ENCODE measurements at regions not wholly inside any gene's neighbourhood (a gene's known extent, or its start where the extent isn't known, plus 50 kb on each side); places are given as distances from the start of the nearest gene placed in this dataset.

- H3K27me3 ChIP-seq (replicated peaks in 1 of 4; ENCODE audit: control extremely low read depth in 1 of 4, control insufficient read depth in 3 of 4, insufficient read depth in 4 of 4, low read length in 3 of 4), result peaks cover 0 to 4% (median 0%) of the 10 kb centered on the region in 4 experiments
- no peak overlapping the region for H3K4me3 ChIP-seq (ENCODE audit: control extremely low read depth in 1 of 5, extremely low read depth in 1 of 5, insufficient read depth in 1 of 5, low read depth in 2 of 5, low read length in 4 of 5)
- no peaks in the 10 kb centered on the region for H3K9me3 ChIP-seq (ENCODE audit: control extremely low read depth in 1 of 3, control insufficient read depth in 2 of 3, insufficient read depth in 1 of 3, low read length in 2 of 3)
- ATAC-seq (ENCODE audit: low read depth) (no peak), DNase-seq (no peak)
- no peak overlapping the region for H3K4me3 Mint-ChIP-seq
- intact Hi-C loops (cut with micrococcal nuclease), result no loop called here
- POLR2A ChIA-PET, result no interaction called here
- no peak overlapping the region for H3K27ac ChIP-seq (ENCODE audit: low read length in 2 of 2)
- no peaks in the 10 kb centered on the region for H3K79me2 ChIP-seq (ENCODE audit: control insufficient read depth, insufficient read depth, low read length)
- H3K9me3 Mint-ChIP-seq (ENCODE audit: insufficient read depth), result no peaks in the 10 kb centered on the region
- H3K27ac Mint-ChIP-seq, result no peak overlapping the region
- no peak for TF ChIP-seq EZH2 (IDR thresholded peaks at IDR 0.05; ENCODE audit: borderline replicate concordance, insufficient read depth, low read depth, low read length, poor library complexity, severe bottlenecking)
- no peak for TF ChIP-seq CTCF (IDR thresholded peaks at IDR 0.05)
- no peak overlapping the region for H3K9ac ChIP-seq (ENCODE audit: low read length)
- H3K27me3 Mint-ChIP-seq, result peaks cover 17% of the 10 kb centered on the region
- no peak overlapping the region for H3K4me2 ChIP-seq (replicated peaks; ENCODE audit: low read depth, low read length, poor library complexity, severe bottlenecking)
- H4K20me1 ChIP-seq (ENCODE audit: control insufficient read depth, insufficient read depth, low read length, poor library complexity, severe bottlenecking), result no peaks in the 10 kb centered on the region
- H2AFZ ChIP-seq (ENCODE audit: insufficient read depth, low read depth, low read length, poor library complexity, severe bottlenecking), result no peak overlapping the region
- no peaks in the 10 kb centered on the region for H3K4me1 Mint-ChIP-seq
- no peaks in the 10 kb centered on the region for H3K36me3 ChIP-seq (replicated peaks in 1 of 2; ENCODE audit: control extremely low read depth in 1 of 2, control insufficient read depth in 1 of 2, extremely low read depth in 1 of 2, insufficient read depth in 2 of 2, low read length in 1 of 2)
- H3K4me1 ChIP-seq (ENCODE audit: control insufficient read depth in 2 of 2, insufficient read depth in 2 of 2, low read length in 2 of 2), result no peaks in the 10 kb centered on the region
- WGBS (ENCODE audit: insufficient coverage), result 92% methylated on average over 4 of the region's 5 CpGs
- CTCF ChIA-PET, result no interaction called here
Observed at GRCh38 chr2:16452123-16452522, 213.5 kb downstream of the CYRIA start.

GRCh38 chr2:16446706-16447105 is 218.9 kb downstream of the CYRIA start:
- CTCF ChIA-PET, result no interaction called here
- no peaks in the 10 kb centered on the region for H3K9me3 Mint-ChIP-seq (ENCODE audit: insufficient read depth)
- peaks cover 24% of the 10 kb centered on the region for H3K27me3 Mint-ChIP-seq
- WGBS (ENCODE audit: insufficient coverage), result no CpG with 5 or more reads among the region's 1 CpG
- H3K9me3 ChIP-seq (ENCODE audit: control extremely low read depth in 1 of 3, control insufficient read depth in 2 of 3, insufficient read depth in 1 of 3, low read length in 2 of 3), result no peaks in the 10 kb centered on the region
- H3K27ac Mint-ChIP-seq, result no peak overlapping the region
- no peak overlapping the region for H3K4me3 Mint-ChIP-seq
- no peak overlapping the region for H2AFZ ChIP-seq (ENCODE audit: insufficient read depth, low read depth, low read length, poor library complexity, severe bottlenecking)
- ATAC-seq (ENCODE audit: low read depth) (no peak), DNase-seq (no peak)
- no peak overlapping the region for H3K27ac ChIP-seq (ENCODE audit: low read length in 2 of 2)
- intact Hi-C loops (cut with micrococcal nuclease), result no loop called here
- no peaks in the 10 kb centered on the region for H3K27me3 ChIP-seq (replicated peaks in 1 of 4; ENCODE audit: control extremely low read depth in 1 of 4, control insufficient read depth in 3 of 4, insufficient read depth in 4 of 4, low read length in 3 of 4)
- POLR2A ChIA-PET, result no interaction called here
- H4K20me1 ChIP-seq (ENCODE audit: control insufficient read depth, insufficient read depth, low read length, poor library complexity, severe bottlenecking), result no peaks in the 10 kb centered on the region
- no peaks in the 10 kb centered on the region for H3K4me1 Mint-ChIP-seq
- no peaks in the 10 kb centered on the region for H3K4me1 ChIP-seq (ENCODE audit: control insufficient read depth in 2 of 2, insufficient read depth in 2 of 2, low read length in 2 of 2)
- no peak overlapping the region for H3K4me3 ChIP-seq (ENCODE audit: control extremely low read depth in 1 of 5, extremely low read depth in 1 of 5, insufficient read depth in 1 of 5, low read depth in 2 of 5, low read length in 4 of 5)
- TF ChIP-seq EZH2 (IDR thresholded peaks at IDR 0.05; ENCODE audit: borderline replicate concordance, insufficient read depth, low read depth, low read length, poor library complexity, severe bottlenecking) (no peak), CTCF (IDR thresholded peaks at IDR 0.05) (no peak)
- H3K79me2 ChIP-seq (ENCODE audit: control insufficient read depth, insufficient read depth, low read length), result no peaks in the 10 kb centered on the region
- H3K4me2 ChIP-seq (replicated peaks; ENCODE audit: low read depth, low read length, poor library complexity, severe bottlenecking), result no peak overlapping the region
- H3K36me3 ChIP-seq (replicated peaks in 1 of 2; ENCODE audit: control extremely low read depth in 1 of 2, control insufficient read depth in 1 of 2, extremely low read depth in 1 of 2, insufficient read depth in 2 of 2, low read length in 1 of 2), result no peaks in the 10 kb centered on the region
- no peak overlapping the region for H3K9ac ChIP-seq (ENCODE audit: low read length)

Data from B cell (primary cell).